ENCODE measurements at regions not wholly inside any gene's neighbourhood (a gene's known extent, or its start where the extent isn't known, plus 50 kb on each side); places are given as distances from the start of the nearest gene placed in this dataset.

- TF ChIP-seq CTCF (IDR thresholded peaks at IDR 0.05 in 4 of 5, conservative IDR thresholded peaks at IDR 0.05 in 1 of 5) (no peak), POLR2A (IDR thresholded peaks at IDR 0.05) (no peak)
Observed at GRCh38 chr1:87170931-87171598, 157.6 kb upstream of the LMO4 start.
